HG03432 (cell line): ENCODE measurements at regions not wholly inside any gene's neighbourhood (a gene's known extent, or its start where the extent isn't known, plus 50 kb on each side); places are given as distances from the start of the nearest gene placed in this dataset.

Source experiments
- ATAC-seq: cut with Tn5 transposase; IDR thresholded peaks from one replicate; pipeline ENCODE4 v1.9.1; 2021; ENCODE audit warnings: mild to moderate bottlenecking, moderate library complexity; ENCODE audit not compliant: unreplicated experiment

- ATAC-seq = no peak
Measured at GRCh38 chr15:70217226-70218160, 119.8 kb upstream of the TLE3 start.

GRCh38 chr15:70215951-70216350, 118.2 kb upstream of the TLE3 start:
- no peak for ATAC-seq

GRCh38 chr15:70214941-70215635, 117.4 kb upstream of the TLE3 start:
- no peak for ATAC-seq

- no peak for ATAC-seq
Measured at GRCh38 chr15:70214276-70214675, 116.6 kb upstream of the TLE3 start.

- no peak for ATAC-seq
Measured at GRCh38 chr15:70213794-70214193, 116.1 kb upstream of the TLE3 start.

- ATAC-seq = no peak
Measured at GRCh38 chr15:70212963-70213315, 115.2 kb upstream of the TLE3 start.

- ATAC-seq = no peak
Measured at GRCh38 chr15:70212286-70212962, 114.7 kb upstream of the TLE3 start.

- no peak for ATAC-seq
Measured at GRCh38 chr15:70210528-70210927, 112.8 kb upstream of the TLE3 start.

GRCh38 chr15:70210076-70210475, 112.4 kb upstream of the TLE3 start:
- ATAC-seq = no peak

- no peak for ATAC-seq
Measured at GRCh38 chr15:70209499-70209898, 111.8 kb upstream of the TLE3 start.

- ATAC-seq = no peak
Measured at GRCh38 chr15:70208332-70208731, 110.6 kb upstream of the TLE3 start.

- no peak for ATAC-seq
Measured at GRCh38 chr15:70206668-70207067, 109.0 kb upstream of the TLE3 start.

- no peak for ATAC-seq
Measured at GRCh38 chr15:70204652-70205051, 106.9 kb upstream of the TLE3 start.

- ATAC-seq = no peak
Measured at GRCh38 chr15:70203981-70204560, 106.4 kb upstream of the TLE3 start.

GRCh38 chr15:70202756-70203155, 105.0 kb upstream of the TLE3 start:
- ATAC-seq = no peak

GRCh38 chr15:70201425-70201775, 103.7 kb upstream of the TLE3 start:
- ATAC-seq = no peak

GRCh38 chr15:70200511-70201424, 103.1 kb upstream of the TLE3 start:
- no peak for ATAC-seq

GRCh38 chr15:70199540-70200410, 102.1 kb upstream of the TLE3 start:
- no peak for ATAC-seq

GRCh38 chr15:70199124-70199482, 101.4 kb upstream of the TLE3 start:
- ATAC-seq = no peak
